Keratinocyte (primary cell): ENCODE measurements at regions not wholly inside any gene's neighbourhood (a gene's known extent, or its start where the extent isn't known, plus 50 kb on each side); places are given as distances from the start of the nearest gene placed in this dataset.

Source experiments
- DNase-seq: peaks from one replicate; pipeline ENCODE4 v3.0.0-alpha.2; 2011; ENCODE audit warnings: low read depth, missing footprints, low spot score
- FAIRE-seq: peaks from 2 replicates; lab custom pipeline; 2011; peaks lifted over from hg19 to GRCh38; lab: Jason Lieb, UNC
- H2AFZ ChIP-seq: 2 replicates; pipeline ENCODE4 v1.6.0; 2012; ENCODE audit warnings: low read length, control low read depth, inconsistent platforms; ENCODE audit not compliant: control insufficient read depth
- H3K27ac ChIP-seq: 2 replicates; pipeline ENCODE4 v1.5.1; 2011; ENCODE audit warnings: low read length; ENCODE audit not compliant: control insufficient read depth, insufficient read depth
- H3K27me3 ChIP-seq: 3 replicates; pipeline ENCODE4 v1.6.0; 2011; ENCODE audit warnings: low read length; ENCODE audit not compliant: control insufficient read depth, insufficient read depth; ENCODE audit errors: extremely low read depth
- H3K36me3 ChIP-seq, 2 experiments: 2 replicates in 1 of 2; 3 replicates in 1 of 2; pipeline ENCODE4 v1.5.1; 2011; ENCODE audit warnings: low read length in 2 of 2, mild to moderate bottlenecking in 1 of 2; ENCODE audit not compliant: control insufficient read depth in 2 of 2, insufficient read depth in 2 of 2; ENCODE audit errors: extremely low read depth in 1 of 2
- H3K4me1 ChIP-seq: 3 replicates; pipeline ENCODE4 v1.5.1; 2011; ENCODE audit warnings: low read length; ENCODE audit not compliant: control insufficient read depth, insufficient read depth; ENCODE audit errors: extremely low read depth
- H3K4me2 ChIP-seq: 3 replicates; pipeline ENCODE4 v1.6.0; 2011; ENCODE audit warnings: low read depth, low read length; ENCODE audit not compliant: control insufficient read depth, insufficient read depth; ENCODE audit errors: extremely low read depth
- H3K4me3 ChIP-seq, 3 experiments: fragments of 200-600 bp in 1 of 3; sonication (generic) in 1 of 3; 2 replicates in 2 of 3; 3 replicates in 1 of 3; pipeline ENCODE4 v1.5.1; 2011 to 2016; ENCODE audit warnings: low read length in 3 of 3, mild to moderate bottlenecking in 3 of 3, control low read depth in 2 of 3, inconsistent platforms in 1 of 3, low read depth in 1 of 3, mixed read lengths in 1 of 3, mixed run types in 1 of 3, moderate library complexity in 1 of 3; ENCODE audit not compliant: control insufficient read depth in 2 of 3, insufficient read depth in 2 of 3; ENCODE audit errors: extremely low read depth in 1 of 3
- H3K79me2 ChIP-seq: 2 replicates; pipeline ENCODE4 v1.6.0; 2012; ENCODE audit warnings: low read length; ENCODE audit not compliant: control insufficient read depth, insufficient read depth
- H3K9ac ChIP-seq: 3 replicates; pipeline ENCODE4 v1.6.0; 2011; ENCODE audit warnings: low read length; ENCODE audit not compliant: control insufficient read depth, insufficient read depth; ENCODE audit errors: extremely low read depth
- H3K9me1 ChIP-seq: 3 replicates; pipeline ENCODE4 v1.6.0; 2011; ENCODE audit warnings: low read length; ENCODE audit not compliant: control insufficient read depth, insufficient read depth; ENCODE audit errors: extremely low read depth
- H3K9me3 ChIP-seq: 2 replicates; pipeline ENCODE4 v1.5.1; 2012; ENCODE audit warnings: low read depth, low read length; ENCODE audit not compliant: control insufficient read depth
- H4K20me1 ChIP-seq: 3 replicates; pipeline ENCODE4 v1.6.0; 2011; ENCODE audit warnings: low read length; ENCODE audit not compliant: control insufficient read depth, insufficient read depth; ENCODE audit errors: extremely low read depth
- CTCF ChIP-seq, 3 experiments: IDR thresholded peaks in 1 of 3; conservative IDR thresholded peaks in 1 of 3; optimal IDR thresholded peaks in 1 of 3; 2 replicates in 2 of 3; 3 replicates in 1 of 3; pipeline versions ENCODE3 to v1.5.1; 2011; ENCODE audit warnings: low read length in 3 of 3, mild to moderate bottlenecking in 3 of 3, moderate library complexity in 2 of 3, control low read depth in 1 of 3, inconsistent platforms in 1 of 3; ENCODE audit not compliant: insufficient read depth in 2 of 3; ENCODE audit errors: extremely low read depth in 1 of 3
- EZH2 ChIP-seq: IDR thresholded peaks from one replicate; pipeline ENCODE4 v1.6.1; 2012; ENCODE audit warnings: inconsistent platforms, mild to moderate bottlenecking, low read length, moderate library complexity
- dilution Hi-C: fragments of 300-500 bp; cut with MboI; formaldehyde crosslinking; loops from one replicate; pipeline ENCODE4 v1.7.0; 2020; ENCODE audit warnings: low sequenced_read_pairs; ENCODE audit not compliant: extremely low pct_ligation_motif_present

DNA sequence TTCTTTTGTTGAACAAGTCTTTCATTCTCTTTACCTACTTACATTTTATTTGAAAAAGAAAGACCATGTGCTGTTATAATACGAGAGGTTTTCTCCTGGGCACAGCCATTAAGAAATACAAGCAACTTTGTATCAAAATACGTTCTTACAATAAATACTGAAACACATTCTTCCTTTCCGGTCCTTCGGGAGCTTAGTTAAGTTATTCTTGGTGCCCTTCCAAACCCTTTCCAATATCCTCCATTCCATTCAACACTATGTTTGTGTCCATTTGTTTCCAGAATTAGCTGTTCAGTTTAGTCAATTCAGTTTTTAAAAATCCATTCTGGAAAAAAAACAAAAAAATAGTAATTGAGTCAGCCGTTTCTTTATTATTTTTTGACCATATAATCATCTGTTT, 746.8 kb upstream of the SLC10A2 start:
- H3K36me3 ChIP-seq = no peaks in the 10 kb centered on the region
- FAIRE-seq = no peak
- no peaks in the 10 kb centered on the region for H3K27me3 ChIP-seq
- H3K4me1 ChIP-seq = no peaks in the 10 kb centered on the region
- H3K9me3 ChIP-seq = no peaks in the 10 kb centered on the region
- H3K4me3 ChIP-seq = no peak overlapping the region
- no peak overlapping the region for H2AFZ ChIP-seq
- TF ChIP-seq CTCF (optimal IDR thresholded peaks at IDR 0.05 in 1 of 3, IDR thresholded peaks at IDR 0.05 in 1 of 3, conservative IDR thresholded peaks at IDR 0.05 in 1 of 3; ENCODE audit: extremely low read depth in 1 of 3, insufficient read depth in 2 of 3, low read length in 3 of 3) (no peak), EZH2 (no peak)
- DNase-seq = no peak
- dilution Hi-C loops = no loop called here
- no peak overlapping the region for H3K9ac ChIP-seq
- no peaks in the 10 kb centered on the region for H3K79me2 ChIP-seq
- H3K27ac ChIP-seq = no peak overlapping the region
- H3K4me2 ChIP-seq = no peak overlapping the region
- H4K20me1 ChIP-seq = no peaks in the 10 kb centered on the region
- no peaks in the 10 kb centered on the region for H3K9me1 ChIP-seq

DNA sequence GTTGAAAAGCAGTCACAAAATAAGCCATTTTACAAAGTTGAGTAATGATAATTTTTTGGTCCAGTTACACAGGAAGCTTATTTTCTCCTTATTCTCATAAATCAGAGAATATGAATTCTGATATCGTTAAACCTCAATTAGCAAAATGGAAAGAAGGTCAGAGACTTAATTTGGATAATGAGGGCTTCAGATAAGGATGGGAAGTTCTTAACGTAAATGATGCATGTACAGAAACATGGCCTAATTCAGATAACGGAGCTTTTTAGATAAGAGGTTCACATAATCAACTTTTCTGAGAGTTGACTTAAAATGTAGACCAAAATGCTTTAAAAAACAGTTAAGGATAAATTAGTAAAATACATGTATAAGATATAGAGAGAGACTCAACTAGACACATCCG, 746.3 kb upstream of the SLC10A2 start:
- TF ChIP-seq EZH2 (no peak), CTCF (optimal IDR thresholded peaks at IDR 0.05 in 1 of 3, IDR thresholded peaks at IDR 0.05 in 1 of 3, conservative IDR thresholded peaks at IDR 0.05 in 1 of 3; ENCODE audit: extremely low read depth in 1 of 3, insufficient read depth in 2 of 3, low read length in 3 of 3) (no peak)
- dilution Hi-C loops = no loop called here
- no peaks in the 10 kb centered on the region for H3K4me1 ChIP-seq
- no peak overlapping the region for H3K4me3 ChIP-seq
- H3K36me3 ChIP-seq = no peaks in the 10 kb centered on the region
- DNase-seq (no peak), FAIRE-seq (no peak)
- no peak overlapping the region for H2AFZ ChIP-seq
- H3K9me1 ChIP-seq = no peaks in the 10 kb centered on the region
- no peaks in the 10 kb centered on the region for H3K79me2 ChIP-seq
- H3K9me3 ChIP-seq = no peaks in the 10 kb centered on the region
- H3K27me3 ChIP-seq = no peaks in the 10 kb centered on the region
- H4K20me1 ChIP-seq = no peaks in the 10 kb centered on the region
- H3K4me2 ChIP-seq = no peak overlapping the region
- no peak overlapping the region for H3K27ac ChIP-seq
- H3K9ac ChIP-seq = no peak overlapping the region
